CD4-positive, alpha-beta T cell treated with Interleukin-12 subunit alpha and Interleukin-12 subunit beta, for 1 hour (primary cell): ENCODE measurements at regions not wholly inside any gene's neighbourhood (a gene's known extent, or its start where the extent isn't known, plus 50 kb on each side); places are given as distances from the start of the nearest gene placed in this dataset.
"Not testable (repeated sequence)": the region's sequence is repeated elsewhere in the genome, so short reads cannot be mapped to it uniquely, and the experiment has no call there.

Experiments used
- DNase-seq: peaks from one replicate; pipeline ENCODE4 v3.0.0-alpha.2; 2020

- DNase-seq: no peak
These were observed 615.7 kb upstream of the CITED2 start for GRCh38 chr6:139990026-139990686.

GRCh38 chr6:139988685-139989084 lies 614.2 kb upstream of the CITED2 start:
- DNase-seq: no peak

- DNase-seq: no peak
These were observed 612.6 kb upstream of the CITED2 start for GRCh38 chr6:139987091-139987490.

- no peak for DNase-seq
These were observed 610.9 kb upstream of the CITED2 start for GRCh38 chr6:139985236-139985815.

GRCh38 chr6:139984317-139984716 lies 609.9 kb upstream of the CITED2 start:
- no peak for DNase-seq

GRCh38 chr6:139983555-139984276 lies 609.3 kb upstream of the CITED2 start:
- DNase-seq: no peak

- DNase-seq: no peak
These were observed 608.3 kb upstream of the CITED2 start for GRCh38 chr6:139982652-139983295.

GRCh38 chr6:139982195-139982594 lies 607.7 kb upstream of the CITED2 start:
- DNase-seq: no peak

- no peak for DNase-seq
These were observed 607.3 kb upstream of the CITED2 start for GRCh38 chr6:139981768-139982181.

- DNase-seq: no peak
These were observed 606.7 kb upstream of the CITED2 start for GRCh38 chr6:139981066-139981624.

- DNase-seq: not testable (repeated sequence)
These were observed 606.2 kb upstream of the CITED2 start for GRCh38 chr6:139980631-139981030.

GRCh38 chr6:139979021-139979725 lies 604.7 kb upstream of the CITED2 start:
- no peak for DNase-seq

- DNase-seq: no peak
These were observed 603.5 kb upstream of the CITED2 start for GRCh38 chr6:139977887-139978332.

GRCh38 chr6:139973669-139974344 lies 599.4 kb upstream of the CITED2 start:
- no peak for DNase-seq

- DNase-seq: no peak
These were observed 597.7 kb upstream of the CITED2 start for GRCh38 chr6:139972116-139972515.

GRCh38 chr6:139970591-139970991 lies 596.1 kb upstream of the CITED2 start:
- DNase-seq: no peak

GRCh38 chr6:139967497-139967896 lies 593.0 kb upstream of the CITED2 start:
- DNase-seq: no peak

GRCh38 chr6:139965393-139965792 lies 590.9 kb upstream of the CITED2 start:
- no peak for DNase-seq

GRCh38 chr6:139964737-139965136 lies 590.3 kb upstream of the CITED2 start:
- no peak for DNase-seq

GRCh38 chr6:139962654-139963347 lies 588.4 kb upstream of the CITED2 start:
- no peak for DNase-seq

GRCh38 chr6:139961190-139961589 lies 586.7 kb upstream of the CITED2 start:
- no peak for DNase-seq
